ENCODE measurements at regions not wholly inside any gene's neighbourhood (a gene's known extent, or its start where the extent isn't known, plus 50 kb on each side); places are given as distances from the start of the nearest gene placed in this dataset.

DNA sequence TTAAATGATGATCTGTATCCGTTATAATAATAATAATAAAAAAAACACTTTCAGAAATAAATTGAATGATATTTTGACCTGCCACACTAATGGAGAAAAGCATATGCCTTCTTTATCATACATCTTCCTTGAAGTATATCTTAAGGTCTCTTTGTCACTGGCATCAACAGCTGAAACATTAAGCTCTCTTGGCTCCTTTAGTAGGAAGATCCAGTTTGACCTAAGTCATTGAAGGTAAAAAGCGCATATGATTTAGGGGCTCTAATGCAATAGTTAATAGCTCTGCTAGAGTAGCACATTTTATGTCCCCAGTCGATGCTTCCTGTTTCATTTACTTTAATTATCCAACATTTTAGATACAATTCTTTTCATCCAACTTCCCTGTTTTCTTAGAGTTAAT, 1010.8 kb downstream of the STPG2 start:
- Histone ChIP-seq H3K4me1 (ENCODE audit: control insufficient read depth in 4 of 4, insufficient read depth in 4 of 4, low read length in 3 of 4) (no peaks in the 10 kb centered on the region), H3K27ac (ENCODE audit: low read depth in 1 of 2, low read length in 2 of 2) (no peak overlapping the region), H3K9ac (ENCODE audit: low read depth in 1 of 2, low read length in 2 of 2) (no peak overlapping the region), H3K27me3 (ENCODE audit: control insufficient read depth in 4 of 4, insufficient read depth in 4 of 4, low read length in 3 of 4) (no peaks in the 10 kb centered on the region), H3K36me3 (ENCODE audit: control insufficient read depth in 4 of 4, insufficient read depth in 3 of 4, low read depth in 1 of 4, low read length in 3 of 4) (no peaks in the 10 kb centered on the region), H3K4me3 (ENCODE audit: low read depth in 1 of 3, low read length in 3 of 3) (no peak overlapping the region), H3K9me3 (ENCODE audit: control insufficient read depth in 4 of 4, low read length in 3 of 4) (no peaks in the 10 kb centered on the region)
- no peak for TF ChIP-seq FOXA1 (IDR thresholded peaks at IDR 0.05)
- TF ChIP-seq MAX (IDR thresholded peaks at IDR 0.05) = no peak
- DNase-seq (ENCODE audit: low spot score) = no peak
- WGBS = 58% methylated on average over 3 of the region's 3 CpGs

- Histone ChIP-seq H3K27ac (ENCODE audit: low read depth in 1 of 2, low read length in 2 of 2) (no peak overlapping the region), H3K4me1 (ENCODE audit: control insufficient read depth in 4 of 4, insufficient read depth in 4 of 4, low read length in 3 of 4) (no peaks in the 10 kb centered on the region), H3K4me3 (ENCODE audit: low read depth in 1 of 3, low read length in 3 of 3) (no peak overlapping the region), H3K27me3 (ENCODE audit: control insufficient read depth in 4 of 4, insufficient read depth in 4 of 4, low read length in 3 of 4) (no peaks in the 10 kb centered on the region), H3K36me3 (ENCODE audit: control insufficient read depth in 4 of 4, insufficient read depth in 3 of 4, low read depth in 1 of 4, low read length in 3 of 4) (no peaks in the 10 kb centered on the region), H3K9me3 (ENCODE audit: control insufficient read depth in 4 of 4, low read length in 3 of 4) (peaks cover 0 to 3% (median 0%) of the 10 kb centered on the region in 4 donors), H3K9ac (ENCODE audit: low read depth in 1 of 2, low read length in 2 of 2) (no peak overlapping the region)
- WGBS = 36% methylated on average over 2 of the region's 2 CpGs
- DNase-seq (ENCODE audit: low spot score) = no peak
- TF ChIP-seq JUND (IDR thresholded peaks at IDR 0.05) (no peak), TAF1 (conservative IDR thresholded peaks at IDR 0.05) (no peak), FOXA1 (IDR thresholded peaks at IDR 0.05) (no peak), FOXA2 (IDR thresholded peaks at IDR 0.05) (no peak), EGR1 (IDR thresholded peaks at IDR 0.05; ENCODE audit: low read depth in 2 of 2) (no peak), GABPA (IDR thresholded peaks at IDR 0.05 in 1 of 2, conservative IDR thresholded peaks at IDR 0.05 in 1 of 2) (no peak), RAD21 (IDR thresholded peaks at IDR 0.05) (no peak), YY1 (IDR thresholded peaks at IDR 0.05) (no peak), MAX (IDR thresholded peaks at IDR 0.05) (no peak), NR2F2 (IDR thresholded peaks at IDR 0.05) (no peak), HNF4G (IDR thresholded peaks at IDR 0.05) (no peak), SP1 (IDR thresholded peaks at IDR 0.05) (no peak), HNF4A (conservative IDR thresholded peaks at IDR 0.05) (no peak)
- TF ChIP-seq, protein P1, sequence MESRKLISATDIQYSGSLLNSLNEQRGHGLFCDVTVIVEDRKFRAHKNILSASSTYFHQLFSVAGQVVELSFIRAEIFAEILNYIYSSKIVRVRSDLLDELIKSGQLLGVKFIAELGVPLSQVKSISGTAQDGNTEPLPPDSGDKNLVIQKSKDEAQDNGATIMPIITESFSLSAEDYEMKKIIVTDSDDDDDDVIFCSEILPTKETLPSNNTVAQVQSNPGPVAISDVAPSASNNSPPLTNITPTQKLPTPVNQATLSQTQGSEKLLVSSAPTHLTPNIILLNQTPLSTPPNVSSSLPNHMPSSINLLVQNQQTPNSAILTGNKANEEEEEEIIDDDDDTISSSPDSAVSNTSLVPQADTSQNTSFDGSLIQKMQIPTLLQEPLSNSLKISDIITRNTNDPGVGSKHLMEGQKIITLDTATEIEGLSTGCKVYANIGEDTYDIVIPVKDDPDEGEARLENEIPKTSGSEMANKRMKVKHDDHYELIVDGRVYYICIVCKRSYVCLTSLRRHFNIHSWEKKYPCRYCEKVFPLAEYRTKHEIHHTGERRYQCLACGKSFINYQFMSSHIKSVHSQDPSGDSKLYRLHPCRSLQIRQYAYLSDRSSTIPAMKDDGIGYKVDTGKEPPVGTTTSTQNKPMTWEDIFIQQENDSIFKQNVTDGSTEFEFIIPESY (IDR thresholded peaks at IDR 0.05) = no peak
- TF ChIP-seq, protein P2, sequence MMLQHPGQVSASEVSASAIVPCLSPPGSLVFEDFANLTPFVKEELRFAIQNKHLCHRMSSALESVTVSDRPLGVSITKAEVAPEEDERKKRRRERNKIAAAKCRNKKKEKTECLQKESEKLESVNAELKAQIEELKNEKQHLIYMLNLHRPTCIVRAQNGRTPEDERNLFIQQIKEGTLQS (IDR thresholded peaks at IDR 0.05) = no peak
- TF ChIP-seq, protein P3, sequence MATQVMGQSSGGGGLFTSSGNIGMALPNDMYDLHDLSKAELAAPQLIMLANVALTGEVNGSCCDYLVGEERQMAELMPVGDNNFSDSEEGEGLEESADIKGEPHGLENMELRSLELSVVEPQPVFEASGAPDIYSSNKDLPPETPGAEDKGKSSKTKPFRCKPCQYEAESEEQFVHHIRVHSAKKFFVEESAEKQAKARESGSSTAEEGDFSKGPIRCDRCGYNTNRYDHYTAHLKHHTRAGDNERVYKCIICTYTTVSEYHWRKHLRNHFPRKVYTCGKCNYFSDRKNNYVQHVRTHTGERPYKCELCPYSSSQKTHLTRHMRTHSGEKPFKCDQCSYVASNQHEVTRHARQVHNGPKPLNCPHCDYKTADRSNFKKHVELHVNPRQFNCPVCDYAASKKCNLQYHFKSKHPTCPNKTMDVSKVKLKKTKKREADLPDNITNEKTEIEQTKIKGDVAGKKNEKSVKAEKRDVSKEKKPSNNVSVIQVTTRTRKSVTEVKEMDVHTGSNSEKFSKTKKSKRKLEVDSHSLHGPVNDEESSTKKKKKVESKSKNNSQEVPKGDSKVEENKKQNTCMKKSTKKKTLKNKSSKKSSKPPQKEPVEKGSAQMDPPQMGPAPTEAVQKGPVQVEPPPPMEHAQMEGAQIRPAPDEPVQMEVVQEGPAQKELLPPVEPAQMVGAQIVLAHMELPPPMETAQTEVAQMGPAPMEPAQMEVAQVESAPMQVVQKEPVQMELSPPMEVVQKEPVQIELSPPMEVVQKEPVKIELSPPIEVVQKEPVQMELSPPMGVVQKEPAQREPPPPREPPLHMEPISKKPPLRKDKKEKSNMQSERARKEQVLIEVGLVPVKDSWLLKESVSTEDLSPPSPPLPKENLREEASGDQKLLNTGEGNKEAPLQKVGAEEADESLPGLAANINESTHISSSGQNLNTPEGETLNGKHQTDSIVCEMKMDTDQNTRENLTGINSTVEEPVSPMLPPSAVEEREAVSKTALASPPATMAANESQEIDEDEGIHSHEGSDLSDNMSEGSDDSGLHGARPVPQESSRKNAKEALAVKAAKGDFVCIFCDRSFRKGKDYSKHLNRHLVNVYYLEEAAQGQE (IDR thresholded peaks at IDR 0.05) = no peak
These were observed 1008.8 kb downstream of the STPG2 start for GRCh38 chr4:97134456-97134855.

All from liver (tissue), 7 donors.